ENCODE measurements at regions not wholly inside any gene's neighbourhood (a gene's known extent, or its start where the extent isn't known, plus 50 kb on each side); places are given as distances from the start of the nearest gene placed in this dataset.

DNA sequence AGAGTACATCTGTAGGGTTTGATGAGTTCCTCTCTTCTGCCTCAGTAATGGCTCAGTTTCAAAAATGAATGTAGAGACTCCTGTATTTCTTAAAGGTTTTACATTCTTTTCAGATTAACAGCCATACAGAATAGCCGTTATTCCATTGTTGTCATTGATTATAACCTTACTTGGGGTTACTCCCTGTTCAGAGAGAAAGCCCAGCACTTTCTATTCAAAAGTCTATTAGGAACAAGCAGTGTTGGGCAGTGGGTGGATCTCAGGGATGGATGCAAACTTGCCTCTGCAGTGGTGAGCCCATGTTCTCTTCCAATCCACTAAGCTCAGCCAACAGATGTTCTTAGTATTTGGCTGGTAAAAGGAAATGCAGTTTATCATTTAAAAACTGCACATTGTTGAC is 342.6 kb upstream of the E2F7 start:
- TF ChIP-seq, protein P1, sequence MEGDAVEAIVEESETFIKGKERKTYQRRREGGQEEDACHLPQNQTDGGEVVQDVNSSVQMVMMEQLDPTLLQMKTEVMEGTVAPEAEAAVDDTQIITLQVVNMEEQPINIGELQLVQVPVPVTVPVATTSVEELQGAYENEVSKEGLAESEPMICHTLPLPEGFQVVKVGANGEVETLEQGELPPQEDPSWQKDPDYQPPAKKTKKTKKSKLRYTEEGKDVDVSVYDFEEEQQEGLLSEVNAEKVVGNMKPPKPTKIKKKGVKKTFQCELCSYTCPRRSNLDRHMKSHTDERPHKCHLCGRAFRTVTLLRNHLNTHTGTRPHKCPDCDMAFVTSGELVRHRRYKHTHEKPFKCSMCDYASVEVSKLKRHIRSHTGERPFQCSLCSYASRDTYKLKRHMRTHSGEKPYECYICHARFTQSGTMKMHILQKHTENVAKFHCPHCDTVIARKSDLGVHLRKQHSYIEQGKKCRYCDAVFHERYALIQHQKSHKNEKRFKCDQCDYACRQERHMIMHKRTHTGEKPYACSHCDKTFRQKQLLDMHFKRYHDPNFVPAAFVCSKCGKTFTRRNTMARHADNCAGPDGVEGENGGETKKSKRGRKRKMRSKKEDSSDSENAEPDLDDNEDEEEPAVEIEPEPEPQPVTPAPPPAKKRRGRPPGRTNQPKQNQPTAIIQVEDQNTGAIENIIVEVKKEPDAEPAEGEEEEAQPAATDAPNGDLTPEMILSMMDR (IDR thresholded peaks at IDR 0.05), result no peak
- TF ChIP-seq POLR2A (IDR thresholded peaks at IDR 0.05), result no peak
